Esophagus squamous epithelium (tissue), 4 donors: ENCODE measurements at regions not wholly inside any gene's neighbourhood (a gene's known extent, or its start where the extent isn't known, plus 50 kb on each side); places are given as distances from the start of the nearest gene placed in this dataset.
"Not testable (repeated sequence)": the region's sequence is repeated elsewhere in the genome, so short reads cannot be mapped to it uniquely, and the experiment has no call there.

ENCODE experiments used
- CTCF ChIP-seq, 6 experiments: fragments of 450-650 bp in 4 of 6; fragments of 200-600 bp in 2 of 6; sonication (generic) in 2 of 6; IDR thresholded peaks; one replicate each; pipeline ENCODE4 v1.5.1; 2016 to 2019; ENCODE audit warnings: antibody characterized with exemption in 6 of 6, mild to moderate bottlenecking in 4 of 6, moderate library complexity in 4 of 6
- POLR2A ChIP-seq, 4 donors: fragments of 450-650 bp; IDR thresholded peaks; one replicate each; pipeline ENCODE4 v1.6.1; 2017; ENCODE audit warnings: antibody characterized with exemption in 4 of 4, mild to moderate bottlenecking in 4 of 4, moderate library complexity in 3 of 4

GRCh38 chr6:121798126-121798525, 362.7 kb downstream of the GJA1 start:
- TF ChIP-seq CTCF, POLR2A (IDR thresholded peaks at IDR 0.05): not testable (repeated sequence)
